GM13977 (cell line): ENCODE measurements at regions not wholly inside any gene's neighbourhood (a gene's known extent, or its start where the extent isn't known, plus 50 kb on each side); places are given as distances from the start of the nearest gene placed in this dataset.

Experiments used
- DNase-seq: peaks from one replicate; pipeline ENCODE4 v3.0.0; 2012; ENCODE audit warnings: low spot score
- CTCF ChIP-seq: IDR thresholded peaks from 2 replicates; pipeline ENCODE4 v1.5.1; 2012; ENCODE audit warnings: mild to moderate bottlenecking, control low read depth; ENCODE audit not compliant: insufficient read depth; ENCODE audit errors: extremely low read depth, missing control alignments
- in situ Hi-C: fragments of 300-500 bp; cut with MboI; formaldehyde crosslinking; loops from one replicate; pipeline ENCODE4 v1.12.0; 2022; ENCODE audit warnings: low sequenced_read_pairs, low pct_unique_long_range_greater_than_20kb, mixed read lengths, inconsistent platforms; ENCODE audit not compliant: unreplicated experiment

GRCh38 chr20:23146857-23147637, 60.9 kb upstream of the CD93 start:
- in situ Hi-C loops: no loop called here
- DNase-seq: no peak

GRCh38 chr20:23146181-23146580, 60.1 kb upstream of the CD93 start:
- in situ Hi-C loops: no loop called here
- no peak for TF ChIP-seq CTCF
- DNase-seq: no peak

More at GRCh38 chr20:23146857-23147637, 60.9 kb upstream of the CD93 start:
- no peak for TF ChIP-seq CTCF

- no peak for TF ChIP-seq CTCF
These were observed 59.2 kb upstream of the CD93 start for GRCh38 chr20:23145281-23145700.

DNA sequence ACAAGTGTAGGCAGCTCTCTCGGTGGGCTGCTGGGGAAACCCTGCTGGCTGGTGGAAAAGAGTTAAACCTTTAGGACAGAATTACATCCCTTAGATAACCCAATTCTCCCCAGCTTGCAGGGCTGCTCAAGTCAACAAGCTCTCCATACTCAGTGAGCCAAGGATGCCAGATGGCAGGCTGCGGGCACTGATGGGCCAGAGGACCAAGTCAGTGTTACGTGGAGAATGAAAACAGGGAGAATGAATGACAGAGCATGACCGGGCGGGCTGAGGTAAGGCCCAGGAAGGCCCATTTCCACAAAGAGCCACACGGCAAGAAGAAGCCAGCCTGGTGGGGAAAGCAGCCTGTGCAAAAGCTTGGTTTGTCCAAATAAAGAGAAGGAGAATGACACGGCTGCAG, 58.7 kb upstream of the CD93 start:
- DNase-seq: no peak
- in situ Hi-C loops: no loop called here
- no peak for TF ChIP-seq CTCF

More at GRCh38 chr20:23145281-23145700, 59.2 kb upstream of the CD93 start:
- no peak for DNase-seq
- in situ Hi-C loops: no loop called here

GRCh38 chr20:23143986-23144690, 58.0 kb upstream of the CD93 start:
- TF ChIP-seq CTCF: no peak
- in situ Hi-C loops: no loop called here
- no peak for DNase-seq

DNA sequence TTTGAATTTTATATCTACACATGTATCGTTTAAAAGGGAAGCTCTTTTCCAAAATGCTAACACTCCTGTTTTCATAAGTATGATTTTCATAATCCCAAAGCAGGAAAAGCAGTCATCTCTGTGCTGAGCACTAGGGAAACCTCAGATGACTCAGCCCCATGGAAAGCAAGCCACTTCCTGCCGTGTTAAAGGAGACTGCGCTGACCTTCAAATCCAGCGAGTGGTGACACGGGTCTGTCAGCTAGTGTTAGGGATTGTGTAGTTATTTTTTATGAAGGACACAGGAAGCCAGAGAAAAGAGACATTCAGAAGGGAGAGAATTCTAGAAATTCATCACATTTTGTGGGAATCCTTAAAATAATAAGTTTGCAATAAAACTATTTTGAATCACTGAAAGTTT, 57.0 kb upstream of the CD93 start:
- no peak for DNase-seq
- in situ Hi-C loops: no loop called here
- TF ChIP-seq CTCF: no peak
